HUDEP-2 (cell line): ENCODE measurements at regions not wholly inside any gene's neighbourhood (a gene's known extent, or its start where the extent isn't known, plus 50 kb on each side); places are given as distances from the start of the nearest gene placed in this dataset.

Source experiments
- DNase-seq, 76 experiments: peaks; one replicate each; lab custom pipeline; 2025; ENCODE audit not compliant: unreplicated experiment in 76 of 76; lab: John Stamatoyannopoulos, UW

DNA sequence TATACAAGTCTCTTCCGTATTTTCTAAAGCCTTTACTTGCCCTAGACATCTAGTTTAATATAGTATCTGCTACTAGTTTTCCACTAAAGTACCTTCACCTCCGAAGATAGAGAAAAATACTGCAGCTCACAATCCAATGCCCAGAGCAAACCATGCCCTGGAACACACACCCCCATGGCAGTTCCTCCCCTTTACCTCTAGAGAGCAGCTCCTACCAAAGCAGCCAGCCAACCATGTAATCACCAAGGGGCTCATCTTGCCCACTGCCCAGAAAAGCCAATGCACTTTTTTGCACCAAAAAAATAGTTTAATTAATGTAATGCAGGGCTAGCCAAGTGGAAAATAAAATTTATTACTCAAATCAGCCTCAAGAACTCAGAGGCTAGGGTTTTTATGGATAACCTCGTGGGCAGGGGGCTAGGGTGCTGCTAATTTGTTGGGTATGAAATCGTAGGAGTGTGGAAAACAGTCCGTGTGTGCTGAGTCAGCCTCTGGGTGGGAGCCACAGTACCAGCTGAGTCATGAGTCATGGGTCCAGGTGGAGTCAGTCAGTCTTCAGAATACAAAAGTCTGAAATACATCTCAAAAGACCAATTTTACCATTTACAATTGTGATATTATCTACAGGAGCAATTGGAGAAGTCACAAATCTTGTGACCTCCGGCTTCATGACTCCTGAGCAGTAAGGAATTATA lies 120.1 kb upstream of the ACO1 start:
- DNase-seq: peak in 4 of 76 experiments; percentile 2 to 16 (median 4)

DNA sequence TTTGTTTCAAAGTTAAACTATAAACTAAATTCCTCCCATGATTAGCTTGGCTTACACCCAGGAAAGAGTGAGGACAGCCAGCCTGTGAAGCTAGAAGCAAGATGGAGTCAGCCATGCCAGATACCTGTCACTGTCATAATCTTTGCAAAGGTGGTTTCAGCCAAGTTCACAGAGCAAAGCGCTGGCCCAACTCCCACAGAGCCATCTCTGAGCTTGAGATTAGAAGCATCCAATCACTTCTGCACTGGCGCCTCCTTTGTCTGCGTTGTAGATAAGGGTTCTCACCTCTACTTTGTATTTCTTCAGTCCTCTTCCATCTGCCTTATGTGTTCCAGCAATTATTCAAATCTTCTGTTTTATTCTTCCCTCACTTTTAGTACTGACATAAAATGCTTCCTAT lies 119.4 kb upstream of the ACO1 start:
- DNase-seq: no peak

DNA sequence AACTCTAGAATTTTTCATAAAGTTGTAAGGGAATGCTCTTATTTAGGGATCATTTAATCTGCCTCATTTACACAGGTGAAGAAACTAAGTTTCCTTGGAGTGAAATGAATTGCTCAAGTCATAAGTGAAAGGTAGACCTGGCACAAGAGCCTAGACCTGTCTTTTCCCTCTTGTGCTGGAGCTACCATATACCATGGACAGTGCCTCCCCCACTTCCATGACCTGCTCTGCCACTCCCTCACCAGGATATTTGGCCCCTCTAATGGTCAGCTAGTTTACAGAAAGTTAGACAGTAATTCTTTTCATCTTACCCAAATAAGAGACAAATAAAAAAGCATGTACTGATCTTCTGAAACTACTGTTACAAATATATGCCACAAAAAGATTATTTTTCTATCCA lies 105.5 kb upstream of the ACO1 start:
- DNase-seq: no peak

DNA sequence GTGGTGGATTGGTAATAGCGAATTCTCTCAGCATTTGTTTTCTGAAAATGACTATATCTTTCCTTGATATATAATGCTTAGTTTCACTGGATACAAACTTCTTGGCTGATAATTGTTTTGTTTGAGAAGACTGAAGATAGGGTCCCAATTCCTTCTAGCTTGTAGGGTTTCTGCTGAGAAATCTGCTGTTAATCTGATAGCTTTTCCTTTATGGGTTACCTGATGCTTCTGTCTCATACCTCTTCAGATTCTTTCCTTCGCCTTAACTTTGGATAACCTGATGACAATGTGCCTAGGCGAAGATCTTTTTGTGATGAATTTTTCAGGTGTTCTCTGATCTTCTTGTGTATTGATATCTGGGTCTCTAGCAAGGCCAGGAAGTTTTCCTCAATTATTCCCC lies 94.7 kb upstream of the ACO1 start:
- DNase-seq: no peak

DNA sequence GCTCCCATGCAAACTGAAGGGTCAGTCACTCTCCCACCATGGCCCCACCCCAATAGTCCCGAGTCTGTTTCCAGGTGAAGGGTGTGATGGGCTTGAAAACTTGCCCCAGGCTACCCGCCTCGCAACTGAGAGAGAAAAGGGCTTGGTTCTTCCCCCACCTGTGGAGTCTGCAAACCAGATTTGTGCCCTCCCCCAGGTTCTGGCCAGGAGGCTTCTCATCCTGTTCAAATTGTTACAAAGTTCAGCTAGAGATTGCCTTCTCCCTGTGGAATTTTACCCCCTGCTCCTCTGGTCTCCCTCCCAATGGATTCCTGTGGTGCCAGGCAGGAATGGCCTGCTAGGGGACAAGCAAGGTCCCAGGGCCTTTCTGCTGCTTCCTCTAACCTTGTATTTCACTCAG lies 93.1 kb upstream of the ACO1 start:
- DNase-seq: no peak

DNA sequence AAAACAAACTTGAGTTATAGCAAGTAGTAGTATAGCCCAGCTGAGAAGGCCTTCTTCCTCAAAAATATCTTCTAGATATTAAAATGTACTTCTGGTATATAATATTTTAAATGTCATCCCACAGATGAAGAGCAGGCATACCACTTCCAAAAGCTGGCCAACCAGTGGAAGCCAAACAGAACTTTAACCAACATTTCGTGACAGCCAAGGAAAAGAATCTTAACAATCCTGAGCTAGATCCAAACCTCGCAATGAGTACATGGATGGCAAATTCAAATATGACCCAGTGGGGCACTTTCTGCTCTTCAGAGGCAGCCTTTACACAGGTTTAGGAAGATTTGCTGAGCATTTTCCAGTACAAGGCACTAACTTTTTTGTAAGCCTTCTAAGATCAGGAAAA lies 91.8 kb upstream of the ACO1 start:
- DNase-seq: no peak

DNA sequence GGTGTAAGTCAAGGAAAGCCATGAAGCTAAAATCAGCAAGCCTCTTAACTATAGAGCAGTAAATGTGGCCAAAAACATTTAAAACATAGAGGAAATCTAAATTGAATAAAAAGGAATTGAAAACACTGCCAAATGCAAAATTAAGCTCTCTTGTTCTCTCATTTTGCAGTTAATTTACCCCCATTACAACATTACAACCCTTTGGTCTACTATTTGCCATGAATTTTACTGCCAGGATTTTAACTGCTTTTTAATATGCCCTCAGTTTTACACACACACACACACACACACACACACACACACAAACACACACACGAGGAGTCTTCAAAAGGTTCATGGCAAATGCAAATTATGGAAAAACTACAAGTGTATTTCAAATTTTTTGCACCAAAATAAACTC lies 91.4 kb upstream of the ACO1 start:
- DNase-seq: no peak

DNA sequence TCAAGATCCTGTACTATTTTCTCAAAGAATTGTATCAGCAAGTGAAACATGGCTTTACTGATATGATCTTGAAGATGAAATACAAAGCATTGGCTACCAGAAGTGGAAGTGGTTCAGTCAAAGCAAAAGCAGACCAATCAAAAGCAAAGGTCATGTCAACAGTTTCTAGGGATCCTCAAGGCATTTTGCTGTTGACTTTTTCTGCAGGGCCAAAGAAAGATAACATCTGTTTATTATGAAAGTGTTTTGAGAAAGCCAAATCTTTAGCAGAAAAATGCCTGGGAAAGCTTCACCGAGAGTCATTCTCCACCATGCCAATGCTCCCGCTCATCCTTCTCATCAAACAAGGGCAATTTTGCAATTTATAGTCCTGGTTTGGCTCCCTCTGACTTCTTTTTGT lies 90.3 kb upstream of the ACO1 start:
- DNase-seq: no peak

DNA sequence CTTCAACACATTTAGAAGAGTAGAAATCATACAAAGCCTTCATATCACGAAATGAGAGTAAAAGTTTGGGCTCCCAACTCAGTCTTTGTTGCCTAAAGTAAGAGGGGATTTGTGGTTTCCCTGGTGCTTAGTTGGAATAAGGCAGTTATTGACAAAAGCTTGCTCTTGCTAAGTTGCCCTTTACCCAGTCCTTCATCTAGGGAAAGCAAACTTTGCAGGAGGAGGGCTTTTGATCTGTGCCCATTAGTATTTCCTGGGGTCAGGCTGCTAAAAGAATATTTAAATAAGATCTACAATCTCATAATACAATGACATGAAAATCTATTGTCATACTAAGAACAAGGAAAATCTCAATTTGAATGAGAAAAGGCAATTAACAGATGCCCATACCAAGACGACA lies 84.1 kb upstream of the ACO1 start:
- DNase-seq: no peak

DNA sequence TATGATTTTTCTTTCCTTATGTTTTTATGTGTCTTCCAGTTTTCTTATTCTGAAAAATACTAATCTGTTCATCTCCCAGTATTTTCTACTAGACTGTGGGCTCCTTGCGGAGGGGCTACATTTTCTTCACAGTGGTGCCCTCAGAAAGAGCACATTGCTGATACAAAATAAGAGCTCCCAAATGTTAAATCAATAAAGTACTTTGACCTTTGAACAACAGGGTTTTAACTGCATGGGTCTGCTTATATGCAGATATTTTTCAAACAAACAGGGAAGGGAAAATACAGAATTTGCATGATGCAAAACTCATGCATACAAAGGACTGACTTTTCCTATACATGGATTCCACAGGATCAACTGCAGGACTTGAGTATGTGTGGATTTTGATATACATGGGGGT lies 79.9 kb upstream of the ACO1 start:
- DNase-seq: no peak

DNA sequence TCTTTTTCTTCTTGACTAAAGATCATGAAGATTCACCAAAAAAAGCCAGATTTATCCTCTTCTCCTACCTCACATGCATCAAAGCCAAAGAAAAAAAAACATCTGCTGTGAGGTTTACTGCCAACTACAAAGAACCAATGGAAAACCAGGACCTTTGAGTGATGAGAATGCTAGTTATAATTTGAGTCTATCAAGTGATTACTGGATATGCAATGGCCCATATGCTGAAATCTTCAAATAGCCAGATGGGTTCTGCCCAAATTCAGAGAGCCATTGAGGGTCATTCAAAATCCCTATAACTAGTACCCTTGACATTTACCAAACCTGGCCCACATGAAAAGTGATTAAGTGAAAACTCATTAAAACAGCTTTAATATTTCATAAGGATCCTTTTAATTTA lies 78.4 kb upstream of the ACO1 start:
- DNase-seq: no peak

DNA sequence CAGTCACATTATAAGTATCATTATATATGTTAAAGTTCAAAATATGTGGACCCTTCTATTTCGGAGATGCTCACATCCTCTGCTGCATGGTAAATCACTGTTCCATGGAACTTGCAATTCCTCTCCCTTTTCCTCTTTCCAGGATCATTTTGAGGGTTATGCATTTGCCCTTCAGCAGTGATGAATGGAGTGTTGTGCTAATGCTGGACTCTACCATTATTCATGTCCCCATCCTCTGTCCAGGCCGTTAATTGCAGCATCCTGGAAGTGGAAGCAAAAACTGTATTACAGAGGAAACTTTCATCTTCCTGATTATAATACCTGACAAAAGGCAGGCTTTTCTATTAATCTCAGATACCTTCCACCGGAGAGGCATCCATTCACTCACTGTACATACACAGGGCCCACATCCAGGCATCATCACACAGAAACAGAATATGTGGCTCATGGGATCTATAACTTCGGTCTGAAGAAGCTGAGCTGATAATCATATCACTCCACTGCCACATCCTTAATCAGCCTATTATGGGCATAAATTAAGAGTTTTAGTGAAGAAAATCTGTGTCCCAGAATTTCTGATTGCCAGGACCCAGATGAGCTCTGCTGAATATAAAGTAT lies 65.0 kb upstream of the ACO1 start:
- DNase-seq: no peak

DNA sequence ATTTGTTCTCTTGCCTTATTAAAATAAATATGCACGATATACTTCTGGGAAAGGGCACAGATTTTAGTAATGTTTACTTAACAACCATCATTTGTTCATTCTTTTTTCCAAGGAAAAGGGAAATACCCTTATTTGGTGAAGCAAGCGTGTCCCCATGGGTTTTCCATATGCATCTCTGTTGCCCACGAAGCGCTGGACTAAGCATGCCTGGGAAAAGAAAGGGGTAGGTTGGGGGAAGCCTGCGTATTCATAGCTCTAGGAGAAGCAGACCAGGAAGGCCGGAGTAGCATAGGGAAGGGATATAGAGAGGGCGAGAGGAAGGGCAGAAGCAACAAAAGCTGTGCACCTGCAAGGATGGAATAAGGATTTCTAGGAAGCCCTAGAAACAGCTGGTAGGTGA lies 61.8 kb upstream of the ACO1 start:
- no peak for DNase-seq

DNA sequence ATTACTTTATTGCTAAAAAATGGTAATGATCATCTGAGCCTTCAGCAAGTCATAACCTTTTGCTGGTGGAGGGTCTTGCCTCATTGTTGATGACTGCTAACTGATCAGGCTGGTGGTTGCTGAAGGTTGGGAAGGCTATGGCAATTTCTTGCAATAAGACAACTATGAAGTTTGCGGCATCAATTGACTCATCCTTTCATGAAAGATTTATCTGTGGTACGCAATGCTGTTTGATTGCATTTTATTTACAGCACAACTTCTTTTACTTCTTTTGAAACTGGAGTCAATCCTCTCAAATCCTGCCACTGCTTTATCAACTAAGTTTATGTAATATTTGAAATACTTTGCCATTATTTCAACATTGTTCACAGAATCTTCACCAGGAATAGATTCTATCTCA lies 58.3 kb upstream of the ACO1 start:
- no peak for DNase-seq

DNA sequence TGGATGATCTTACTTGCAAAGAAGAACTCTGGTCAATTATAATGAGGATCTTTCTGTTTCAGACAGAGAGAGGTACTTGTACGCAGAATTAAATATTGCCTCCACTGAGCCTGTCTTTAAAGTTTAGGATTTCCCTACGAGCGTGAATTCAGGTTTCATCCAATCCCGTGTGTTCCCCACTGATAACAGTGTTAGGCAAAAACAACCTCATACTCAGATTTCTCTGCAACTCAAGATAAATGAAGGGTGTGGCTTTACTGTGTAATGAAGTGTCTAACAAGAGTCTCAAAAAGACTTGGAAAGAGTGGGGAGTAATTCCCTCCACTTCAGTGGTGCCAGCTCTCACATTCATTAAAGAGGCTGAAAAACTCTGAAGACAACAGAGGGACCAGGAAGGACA lies 53.2 kb upstream of the ACO1 start:
- peak in 13 of 76 experiments; percentile 2 to 45 (median 13) for DNase-seq

DNA sequence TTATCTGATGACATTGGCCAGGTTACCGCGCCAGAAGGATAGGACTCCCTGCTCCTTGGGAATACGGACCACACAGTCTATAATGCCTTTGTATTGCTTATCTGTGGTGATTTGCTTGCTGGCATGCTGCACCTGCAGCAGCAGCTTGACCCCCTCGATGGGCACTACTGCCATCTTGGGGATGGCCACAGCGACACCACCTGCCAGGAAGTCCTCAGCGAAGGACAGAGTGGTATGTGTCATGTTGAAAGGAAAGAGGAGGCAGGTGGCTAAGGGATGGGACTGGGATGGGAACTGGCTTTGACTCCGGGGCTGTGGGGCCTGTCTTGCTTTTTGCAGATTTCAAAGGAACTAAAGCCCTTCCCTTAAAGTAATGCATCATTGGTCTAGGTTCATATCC lies 50.3 kb upstream of the ACO1 start:
- no peak for DNase-seq
